HG02610 (cell line): ENCODE measurements at regions not wholly inside any gene's neighbourhood (a gene's known extent, or its start where the extent isn't known, plus 50 kb on each side); places are given as distances from the start of the nearest gene placed in this dataset.
"Not testable (repeated sequence)": the region's sequence is repeated elsewhere in the genome, so short reads cannot be mapped to it uniquely, and the experiment has no call there.

ENCODE experiments used
- ATAC-seq: cut with Tn5 transposase; IDR thresholded peaks from one replicate; pipeline ENCODE4 v1.9.1; 2021; ENCODE audit warnings: mild to moderate bottlenecking, moderate library complexity; ENCODE audit not compliant: unreplicated experiment

DNA sequence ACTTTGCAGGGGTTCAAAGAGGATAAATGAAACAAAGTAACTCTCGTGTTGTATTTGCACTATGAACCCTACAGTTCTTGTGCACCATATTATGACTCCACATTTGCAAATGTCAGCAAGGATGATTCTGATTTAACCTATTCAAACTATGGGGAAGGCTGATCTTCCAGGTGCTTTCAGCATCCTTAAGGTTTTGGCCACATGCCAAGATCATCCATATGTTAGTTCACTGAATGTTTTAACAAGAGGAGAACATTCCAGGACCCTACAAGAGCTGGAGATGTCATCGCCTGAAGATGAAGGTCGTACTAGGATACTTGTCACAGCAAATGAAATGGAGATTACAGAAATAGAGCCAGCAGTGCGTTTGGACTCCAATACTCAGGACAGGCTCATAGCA is 114.2 kb downstream of the DHRS2 start:
- no peak for ATAC-seq

DNA sequence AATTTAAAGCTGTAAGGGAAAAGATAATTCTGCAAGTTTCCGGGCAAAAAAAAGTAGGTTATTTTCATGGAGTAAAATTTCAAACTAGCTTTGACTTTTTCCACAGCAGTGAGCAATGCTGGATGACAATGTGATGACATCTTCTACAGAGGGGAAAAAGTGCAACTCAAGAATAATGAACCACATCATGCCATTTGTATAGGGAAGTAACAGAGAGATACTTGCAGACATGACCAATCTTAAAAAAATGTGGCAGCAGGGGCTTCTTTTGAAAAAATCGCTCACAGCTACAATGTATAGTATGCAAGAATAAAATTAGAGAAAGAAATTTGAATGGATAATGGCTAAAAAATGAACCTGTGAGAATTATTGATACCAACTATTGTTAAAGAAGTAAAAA is 115.5 kb downstream of the DHRS2 start:
- ATAC-seq, result no peak

DNA sequence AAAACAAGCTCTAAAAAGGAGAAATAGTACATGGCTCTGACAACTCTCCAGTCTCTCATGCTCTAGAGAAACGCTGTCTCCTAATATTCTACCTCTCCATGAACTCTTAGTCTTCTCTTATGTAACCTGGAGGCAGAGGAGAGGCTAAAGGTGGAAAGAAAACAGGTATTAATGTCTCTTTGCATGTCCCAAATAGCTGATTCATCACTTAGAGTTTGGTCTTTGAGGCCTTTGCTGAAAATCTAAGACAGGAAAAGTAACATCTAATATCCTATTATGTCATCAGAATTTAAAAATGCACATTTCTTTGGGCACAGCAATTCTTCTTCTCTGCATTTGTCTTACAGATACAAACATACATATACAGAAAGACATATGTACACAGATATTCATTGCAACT is 127.2 kb downstream of the DHRS2 start:
- no peak for ATAC-seq

DNA sequence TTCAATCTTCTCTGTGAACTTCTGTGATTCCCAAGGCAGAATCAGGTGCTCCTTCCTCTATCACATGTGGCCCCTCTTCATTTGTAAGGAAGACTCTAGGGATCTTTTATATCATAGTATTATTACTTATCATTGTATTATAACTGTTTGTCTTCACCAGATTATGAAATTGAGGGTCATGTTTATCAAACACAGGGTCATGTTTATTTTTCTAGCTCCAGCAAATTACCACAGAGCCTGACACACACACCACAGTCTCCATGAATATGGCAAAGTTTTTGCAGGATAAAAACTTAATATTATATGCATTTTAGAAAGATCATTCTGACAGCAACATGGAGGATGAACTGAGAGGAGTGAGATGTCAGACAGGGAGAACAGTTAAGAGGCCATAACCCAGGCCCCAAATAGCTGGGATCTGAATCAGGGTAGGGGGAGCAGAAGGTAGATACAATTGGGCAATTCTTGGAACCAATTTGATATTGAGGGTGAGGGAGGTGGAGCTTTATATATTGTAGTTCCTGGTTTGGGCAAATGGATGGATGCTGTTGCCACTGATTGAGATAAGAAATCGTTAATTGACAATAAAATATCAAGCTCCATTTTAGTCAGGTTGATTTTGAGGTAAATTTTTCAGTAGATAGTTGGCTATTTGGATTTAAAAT is 130.7 kb downstream of the DHRS2 start:
- no peak for ATAC-seq

DNA sequence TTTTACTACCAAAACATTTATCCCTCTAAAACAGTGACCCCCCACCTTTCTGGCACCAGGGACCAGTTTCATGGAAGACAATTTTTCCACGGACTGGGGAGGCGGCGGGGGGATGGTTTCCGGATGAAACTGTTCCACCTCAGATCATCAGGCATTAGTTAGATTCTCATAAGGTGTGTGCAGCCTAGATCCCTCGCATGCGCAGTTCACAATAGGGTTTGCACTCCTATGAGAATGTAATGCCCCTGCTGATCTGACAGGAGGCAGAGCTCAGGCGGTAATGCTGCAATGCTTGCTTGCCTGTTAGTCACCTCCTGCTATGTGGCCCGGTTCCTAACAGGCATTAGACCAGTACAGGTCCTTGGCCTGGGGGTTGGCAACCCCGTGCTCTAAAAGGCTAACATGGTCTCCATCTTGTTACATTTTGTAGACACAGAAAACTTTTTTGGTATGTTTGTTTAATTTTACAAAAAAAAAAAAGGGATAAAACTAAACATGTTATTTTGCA is 133.1 kb downstream of the DHRS2 start:
- ATAC-seq, result not testable (repeated sequence)

DNA sequence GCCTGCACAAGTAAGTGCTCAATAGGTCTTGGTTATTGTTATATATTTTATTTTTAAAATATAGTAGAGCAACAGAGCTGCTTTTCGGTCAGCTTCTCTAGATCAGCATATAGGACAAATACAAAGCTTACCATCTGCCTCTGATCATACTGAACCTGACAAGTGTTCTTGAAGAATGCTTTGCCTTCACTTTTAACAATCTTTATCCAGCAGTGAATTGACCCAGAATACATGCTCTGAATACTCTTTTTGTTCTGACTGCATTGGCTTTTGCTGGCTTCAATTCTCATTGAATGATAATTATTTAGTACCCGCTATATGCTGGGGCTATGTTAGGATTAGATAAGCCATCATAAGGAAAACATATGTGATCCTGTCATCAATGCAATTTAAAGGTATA is 137.8 kb downstream of the DHRS2 start:
- ATAC-seq, result no peak

DNA sequence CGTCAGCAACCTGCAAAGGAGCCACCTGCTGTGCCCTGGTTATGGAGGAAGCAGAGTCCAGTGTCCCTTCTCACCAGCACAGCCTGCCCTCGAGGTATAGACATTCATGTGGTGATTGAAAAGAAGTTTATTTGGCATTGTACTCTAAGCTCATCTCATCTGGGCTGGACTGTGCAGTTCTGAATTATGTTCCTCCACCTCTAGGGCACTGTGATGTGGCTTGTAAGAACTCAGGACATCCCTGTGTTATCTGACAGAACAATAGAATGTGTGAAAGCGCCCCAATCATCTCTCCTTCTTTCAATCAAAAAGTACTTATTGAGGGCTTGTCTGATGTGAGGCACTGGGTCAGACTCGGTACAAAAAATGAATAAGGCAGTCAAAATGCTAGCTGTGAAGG is 140.1 kb downstream of the DHRS2 start:
- no peak for ATAC-seq

DNA sequence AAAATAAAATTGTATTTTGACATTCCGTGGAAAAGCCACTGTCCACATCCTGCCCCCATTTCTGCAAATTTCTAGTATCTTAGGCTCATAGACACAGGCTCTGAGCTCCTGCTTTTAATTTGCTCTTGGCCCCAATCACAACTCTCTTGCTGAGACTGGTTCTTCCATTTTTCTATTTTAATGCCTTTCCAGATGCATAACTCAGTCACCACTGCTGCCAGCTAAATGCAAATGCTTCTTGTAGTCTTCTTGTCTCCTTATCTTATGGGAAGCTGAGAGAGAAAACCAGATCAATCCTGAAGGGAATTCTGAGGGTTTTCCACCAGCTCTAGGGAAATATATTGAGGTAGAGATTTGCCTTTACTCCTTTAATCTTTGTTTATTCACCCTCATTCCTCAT is 149.0 kb downstream of the DHRS2 start:
- ATAC-seq, result no peak

DNA sequence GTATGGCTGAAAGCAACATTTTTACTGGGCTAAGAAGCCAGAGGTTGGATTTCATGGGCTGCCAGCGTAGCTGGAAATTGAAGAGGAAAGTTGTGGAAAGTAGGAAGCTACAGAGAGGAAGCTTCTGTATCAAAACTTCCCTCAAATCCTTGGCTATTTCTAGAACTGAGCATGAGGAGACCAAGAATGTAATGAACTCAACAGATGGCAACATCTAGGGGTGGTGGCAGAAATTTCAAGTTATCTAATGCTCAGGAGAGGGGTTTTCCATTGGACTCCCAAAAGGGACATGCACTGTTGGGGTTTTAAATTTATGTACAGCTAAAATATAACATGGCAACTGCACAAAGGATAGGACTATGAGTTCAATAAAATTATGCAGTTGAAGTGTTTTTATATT is 151.3 kb downstream of the DHRS2 start:
- ATAC-seq, result no peak

DNA sequence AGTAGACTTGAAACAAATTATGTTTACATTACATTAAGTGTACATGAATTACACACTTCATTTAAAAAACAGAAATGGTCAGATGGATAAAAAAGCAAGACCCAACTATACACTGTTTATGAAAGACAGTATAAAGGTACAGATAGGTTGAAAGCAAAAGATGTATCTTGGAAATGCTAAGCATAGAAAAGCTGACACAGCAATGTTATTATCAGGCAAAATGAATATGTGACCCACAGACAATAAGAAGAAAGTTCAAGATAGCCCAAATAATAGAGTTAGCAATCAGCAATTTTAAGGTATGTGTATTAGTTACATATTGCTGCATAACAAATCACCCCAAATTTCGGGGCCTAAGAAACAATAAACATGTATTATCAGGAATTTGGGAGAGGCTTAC is 153.5 kb downstream of the DHRS2 start:
- ATAC-seq, result no peak

DNA sequence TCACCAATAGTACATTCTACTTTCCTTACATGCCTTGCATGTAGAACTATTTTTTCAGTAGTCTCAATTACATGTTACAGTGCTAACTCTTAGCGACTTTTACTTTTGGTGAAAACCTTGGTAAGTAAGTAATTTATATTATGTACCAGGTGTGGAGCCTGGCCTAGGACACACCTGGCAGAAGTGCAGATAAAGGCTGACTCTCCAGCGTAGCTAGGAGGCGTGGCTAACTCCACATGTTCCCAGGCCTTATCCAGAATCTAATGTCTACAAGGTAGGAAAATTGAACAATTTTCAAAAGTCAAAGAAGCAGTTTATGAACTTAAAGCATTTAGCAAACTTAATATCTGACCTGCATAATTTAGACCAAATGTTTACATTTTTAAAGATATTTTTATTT is 157.4 kb downstream of the DHRS2 start:
- ATAC-seq, result no peak

DNA sequence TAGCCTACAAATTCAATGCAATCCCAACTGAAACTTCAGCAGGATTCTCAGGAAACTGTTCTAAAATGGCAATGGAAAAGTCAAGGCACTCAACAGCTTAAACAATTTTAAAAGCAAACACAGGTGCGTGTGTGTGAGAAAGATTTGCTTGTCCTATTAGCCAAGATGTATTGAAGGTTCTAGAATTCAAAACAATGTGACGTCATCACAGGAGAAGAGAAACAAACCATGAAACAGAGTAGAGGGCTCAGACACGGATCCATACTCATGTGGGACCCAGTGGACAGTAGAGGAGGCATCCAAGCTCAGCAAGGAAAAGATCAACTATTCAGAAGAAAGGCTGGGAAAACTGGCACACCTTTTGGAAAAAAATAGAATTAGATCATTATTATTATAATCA is 152.8 kb upstream of the DHRS4 start:
- ATAC-seq, result no peak

DNA sequence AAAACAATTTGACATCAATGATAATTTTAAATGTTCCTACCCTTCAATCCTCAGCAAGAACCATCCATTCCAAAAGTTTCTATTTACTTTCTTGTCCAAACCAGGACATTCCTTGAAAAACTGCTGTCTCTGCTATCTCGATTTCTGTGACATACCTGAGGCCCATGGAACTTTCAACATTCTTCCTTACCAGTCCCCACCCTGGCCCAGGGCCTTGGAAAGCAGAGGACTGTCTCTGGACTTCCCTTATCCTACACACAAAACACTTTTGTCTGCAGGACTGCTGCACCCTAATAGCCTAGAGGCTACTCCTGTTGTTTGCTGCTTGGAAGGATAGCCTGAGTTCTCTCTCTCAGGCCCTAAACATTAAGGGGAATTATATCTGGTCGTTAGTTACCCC is 151.8 kb upstream of the DHRS4 start:
- ATAC-seq, result no peak

DNA sequence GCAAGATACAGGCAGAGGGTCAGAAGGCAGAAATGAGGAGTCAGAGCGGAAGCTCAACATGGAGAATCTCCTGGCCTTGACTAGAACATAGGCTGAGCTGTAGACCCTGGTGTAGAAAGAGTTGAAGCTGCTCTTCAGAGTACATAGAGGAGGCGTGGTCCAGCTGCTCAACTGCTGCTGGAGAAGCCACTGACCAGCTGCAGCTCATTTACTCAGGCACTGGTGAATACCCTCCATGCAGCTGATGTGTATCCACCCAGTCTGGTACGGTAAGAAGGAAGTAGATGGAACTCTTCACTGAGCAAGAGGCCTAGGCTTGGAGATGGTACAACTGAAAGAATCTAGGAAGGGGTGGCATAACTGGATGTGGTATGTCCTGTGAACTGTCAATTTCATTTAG is 148.8 kb upstream of the DHRS4 start:
- ATAC-seq, result no peak

DNA sequence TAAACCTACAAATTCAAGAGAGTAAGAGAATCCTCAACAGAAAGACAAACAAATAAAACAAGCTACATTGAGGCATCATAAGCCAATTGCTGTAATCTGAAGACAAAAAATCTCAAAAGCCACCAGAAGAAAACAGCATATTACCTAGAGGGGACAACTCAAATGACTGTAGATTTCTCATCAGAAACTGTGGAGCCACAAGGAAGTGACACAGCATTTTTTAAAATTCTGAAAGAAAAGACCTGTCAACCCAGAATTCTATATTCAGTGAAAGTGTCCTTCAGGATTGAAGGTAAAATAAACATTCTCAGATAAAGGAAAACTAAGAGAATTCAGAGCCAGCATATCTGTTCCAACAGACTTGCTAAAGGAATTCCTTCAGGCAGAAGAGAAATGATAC is 147.8 kb upstream of the DHRS4 start:
- ATAC-seq, result no peak

DNA sequence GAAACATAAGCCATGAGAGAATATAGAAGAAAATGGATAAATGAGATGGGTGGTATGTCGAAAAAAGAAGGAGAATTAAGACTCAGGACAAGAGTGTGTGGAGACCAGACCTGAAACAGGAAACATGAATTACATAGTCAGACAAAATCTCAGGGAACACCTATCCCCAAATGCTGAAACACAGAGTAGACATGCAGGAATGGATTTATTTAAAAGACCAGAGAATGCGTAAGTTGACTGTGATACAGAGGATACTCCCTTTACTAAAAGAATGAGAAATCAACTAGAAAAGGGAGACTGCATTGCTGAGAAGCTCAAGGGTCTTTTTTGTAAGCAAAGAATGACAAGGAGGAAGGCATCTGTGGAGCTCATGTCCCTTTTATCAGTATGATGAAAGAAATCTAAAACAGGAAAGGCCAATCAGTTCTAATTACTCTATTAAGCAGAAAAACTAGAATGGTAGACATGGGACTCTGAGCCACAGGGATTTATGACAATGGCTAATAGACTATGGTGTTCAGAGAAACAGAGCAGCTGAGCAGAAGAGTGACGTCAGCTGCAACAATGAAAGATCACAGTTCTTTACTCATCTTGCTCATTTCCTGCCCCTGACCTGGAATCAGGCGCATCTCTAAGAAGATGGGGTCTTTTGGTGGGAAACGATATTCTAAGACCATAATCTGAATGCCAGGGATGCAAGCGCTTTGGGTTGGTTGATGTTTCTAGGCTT is 138.9 kb upstream of the DHRS4 start:
- ATAC-seq, result no peak

DNA sequence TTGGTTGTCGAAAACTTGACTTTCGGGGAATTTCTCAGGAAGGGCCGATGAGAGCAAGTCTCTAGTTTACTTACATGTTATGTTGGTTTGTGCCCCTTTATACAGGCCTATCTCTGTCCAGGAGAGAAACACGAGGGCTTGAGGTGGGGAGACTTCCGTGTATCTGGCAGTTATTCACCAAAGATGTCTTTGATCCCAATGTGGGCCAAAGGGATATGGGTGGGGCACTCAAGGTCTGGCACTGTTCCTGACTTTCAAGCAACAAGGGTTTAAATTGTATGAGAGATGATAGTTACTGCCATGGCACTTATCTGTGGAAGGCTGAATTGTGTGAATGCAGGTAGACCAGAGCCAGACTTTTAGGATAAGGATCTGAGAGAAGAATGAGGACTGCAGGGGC is 137.2 kb upstream of the DHRS4 start:
- no peak for ATAC-seq

DNA sequence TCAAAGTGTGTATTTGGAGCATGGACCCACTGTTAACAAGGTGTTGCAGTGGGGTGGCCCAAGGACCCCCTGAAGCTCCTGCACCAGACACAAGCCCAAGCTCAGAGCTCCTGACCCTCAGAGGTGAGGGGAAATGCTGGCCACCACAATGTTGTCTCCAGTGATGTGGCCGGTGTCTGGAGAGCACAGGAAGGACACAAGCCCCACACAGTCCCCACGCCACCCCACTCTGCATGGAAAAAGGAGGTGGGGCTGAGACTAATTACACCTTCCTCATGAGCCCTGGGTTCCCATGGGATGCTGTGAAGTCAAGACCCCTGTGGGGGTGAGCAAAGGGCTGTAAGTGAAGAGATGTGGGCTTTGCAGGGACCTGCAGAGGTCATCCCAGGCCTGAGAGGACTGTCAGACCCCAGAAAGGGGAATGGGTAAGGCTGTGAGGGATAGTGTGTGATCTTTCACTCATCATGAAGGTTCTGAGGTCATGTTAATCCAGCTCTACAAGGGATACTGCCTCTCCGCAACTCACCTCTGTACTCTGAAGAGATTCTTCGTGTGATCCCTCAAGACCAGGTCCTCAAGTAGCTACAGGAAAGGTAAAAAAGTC is 136.3 kb upstream of the DHRS4 start:
- ATAC-seq, result no peak

DNA sequence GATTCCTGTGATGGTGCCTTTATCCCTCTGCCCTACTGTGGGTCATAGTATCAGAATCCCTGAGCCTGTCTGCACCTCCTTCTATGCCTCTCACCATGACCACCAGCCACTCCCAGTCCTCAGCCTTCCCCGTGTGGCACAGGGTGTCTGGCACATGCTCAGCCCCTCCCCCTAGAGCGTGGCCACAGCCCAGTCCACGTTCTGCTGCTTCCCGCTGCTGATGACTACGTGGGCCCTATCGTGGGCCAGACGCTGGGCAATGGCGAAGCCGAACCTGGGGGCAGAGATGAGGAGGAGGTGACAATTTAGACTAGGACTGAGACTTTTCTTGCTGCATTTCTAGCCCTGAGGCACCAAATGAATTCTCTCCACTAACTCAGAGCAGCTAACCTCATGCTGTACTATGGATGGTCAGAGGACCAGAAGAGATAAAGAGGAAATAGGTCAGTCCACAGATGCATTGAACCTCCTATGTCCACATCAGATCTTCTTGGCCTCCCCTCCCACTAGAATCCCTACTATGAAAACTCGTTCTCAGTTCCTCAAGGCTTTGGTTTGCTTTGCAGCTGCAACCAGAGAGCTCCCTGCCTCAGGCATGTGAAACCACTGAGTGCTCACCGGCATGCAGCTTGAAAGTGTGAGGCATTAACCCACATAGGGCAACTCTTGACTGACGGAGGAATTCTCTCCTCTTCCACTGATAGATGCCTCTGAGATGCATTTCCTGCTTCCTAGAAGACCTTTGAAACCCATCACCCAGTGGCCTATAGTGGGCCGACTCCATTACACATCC is 126.3 kb upstream of the DHRS4 start:
- no peak for ATAC-seq

DNA sequence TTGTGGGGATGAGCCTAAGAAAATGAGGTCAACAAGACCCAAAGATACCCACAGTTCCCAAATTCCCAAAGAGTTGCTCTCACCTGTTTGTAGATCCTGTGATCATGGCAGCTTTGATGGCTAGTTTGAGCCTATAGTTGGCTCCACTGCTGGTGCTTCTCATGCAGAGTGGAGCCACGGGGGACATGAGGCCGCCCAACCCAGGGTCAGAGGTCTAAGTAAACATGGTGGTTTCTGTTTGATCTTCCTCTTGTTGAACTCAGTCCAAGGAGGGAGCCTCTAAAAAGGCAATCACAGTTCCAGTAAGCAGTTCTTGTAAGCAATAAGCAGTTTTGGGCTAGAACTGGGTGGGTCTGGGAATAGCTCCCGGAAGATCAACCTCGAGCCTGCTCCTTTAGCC is 125.6 kb upstream of the DHRS4 start:
- no peak for ATAC-seq

DNA sequence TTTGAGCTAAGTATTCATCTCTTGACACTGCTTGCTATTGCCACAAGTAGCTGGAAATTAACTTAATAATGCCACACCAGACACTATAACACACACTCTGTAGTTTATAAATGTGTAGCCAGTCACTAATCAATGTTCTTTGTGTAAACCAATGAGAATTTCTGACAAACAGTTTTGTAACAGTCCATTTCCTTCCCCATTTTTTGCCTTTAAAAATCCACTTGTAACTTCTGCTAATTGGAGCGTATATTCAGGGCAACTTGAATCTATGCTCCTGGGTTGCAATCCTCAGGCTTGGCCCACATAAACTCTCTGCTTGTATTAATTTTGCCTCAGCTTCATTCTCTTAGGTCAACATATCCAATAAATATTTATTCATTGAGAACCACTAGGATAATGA is 125.0 kb upstream of the DHRS4 start:
- no peak for ATAC-seq
